Activated CD8-positive, alpha-beta memory T cell treated with anti-CD3 and anti-CD28 coated beads for 1 hour (primary cell): ENCODE measurements at regions not wholly inside any gene's neighbourhood (a gene's known extent, or its start where the extent isn't known, plus 50 kb on each side); places are given as distances from the start of the nearest gene placed in this dataset.
A peak's percentile ranks its signal among the peaks of the same experiment; 100 is the strongest.

Source experiments
- DNase-seq, 2 donors: peaks; one replicate each; pipeline ENCODE4 v3.0.0-alpha.2; 2020; ENCODE audit warnings: low read depth in 1 of 2; ENCODE audit errors: extremely low read depth in 1 of 2

- DNase-seq = no peak
These were observed 318.6 kb downstream of the ZSWIM6 start for GRCh38 chr5:61650661-61651060.

GRCh38 chr5:61651195-61651594, 319.1 kb downstream of the ZSWIM6 start:
- DNase-seq = no peak

- DNase-seq = no peak
These were observed 320.9 kb downstream of the ZSWIM6 start for GRCh38 chr5:61652916-61653315.

GRCh38 chr5:61653807-61654580, 321.9 kb downstream of the ZSWIM6 start:
- no peak for DNase-seq

GRCh38 chr5:61654876-61655275, 322.8 kb downstream of the ZSWIM6 start:
- DNase-seq = no peak

- no peak for DNase-seq
These were observed 325.0 kb downstream of the ZSWIM6 start for GRCh38 chr5:61657010-61657409.

GRCh38 chr5:61657686-61658085, 325.6 kb downstream of the ZSWIM6 start:
- DNase-seq = no peak

- DNase-seq = peak; percentile 62 to 81
These were observed 326.5 kb downstream of the ZSWIM6 start for GRCh38 chr5:61658592-61659008.

- no peak for DNase-seq
These were observed 327.2 kb downstream of the ZSWIM6 start for GRCh38 chr5:61659221-61659696.

- DNase-seq = no peak
These were observed 330.6 kb downstream of the ZSWIM6 start for GRCh38 chr5:61662670-61663069.

- no peak for DNase-seq
These were observed 334.1 kb downstream of the ZSWIM6 start for GRCh38 chr5:61666064-61666621.

- DNase-seq = no peak
These were observed 335.6 kb downstream of the ZSWIM6 start for GRCh38 chr5:61667525-61668218.

GRCh38 chr5:61669531-61669930, 337.5 kb downstream of the ZSWIM6 start:
- no peak for DNase-seq

GRCh38 chr5:61670941-61671340, 338.9 kb downstream of the ZSWIM6 start:
- no peak for DNase-seq

GRCh38 chr5:61673007-61673735, 341.1 kb downstream of the ZSWIM6 start:
- DNase-seq = no peak

GRCh38 chr5:61674378-61674777, 342.3 kb downstream of the ZSWIM6 start:
- no peak for DNase-seq

- DNase-seq = no peak
These were observed 343.1 kb downstream of the ZSWIM6 start for GRCh38 chr5:61675015-61675692.

- no peak for DNase-seq
These were observed 345.2 kb downstream of the ZSWIM6 start for GRCh38 chr5:61677220-61677619.

GRCh38 chr5:61678966-61679365, 346.9 kb downstream of the ZSWIM6 start:
- no peak for DNase-seq

GRCh38 chr5:61679562-61679961, 347.5 kb downstream of the ZSWIM6 start:
- DNase-seq = no peak

- no peak for DNase-seq
These were observed 348.2 kb downstream of the ZSWIM6 start for GRCh38 chr5:61680247-61680646.
